Inflammatory macrophage treated with lipopolysaccharide for 1 hour (primary cell): ENCODE measurements at regions not wholly inside any gene's neighbourhood (a gene's known extent, or its start where the extent isn't known, plus 50 kb on each side); places are given as distances from the start of the nearest gene placed in this dataset.
A peak's percentile ranks its signal among the peaks of the same experiment; 100 is the strongest.

ENCODE experiments used
- DNase-seq, 2 donors: peaks; one replicate each; pipeline ENCODE4 v3.0.0-alpha.2; 2020 to 2022

GRCh38 chrX:109934434-109934833 lies 68.5 kb upstream of the TMEM164 start:
- no peak for DNase-seq

GRCh38 chrX:109934935-109935334 lies 68.0 kb upstream of the TMEM164 start:
- no peak for DNase-seq

- DNase-seq = no peak
These were observed 66.8 kb upstream of the TMEM164 start for GRCh38 chrX:109936114-109936513.

GRCh38 chrX:109936598-109936997 lies 66.3 kb upstream of the TMEM164 start:
- no peak for DNase-seq

- DNase-seq = no peak
These were observed 63.4 kb upstream of the TMEM164 start for GRCh38 chrX:109939498-109939897.

GRCh38 chrX:109940411-109940810 lies 62.5 kb upstream of the TMEM164 start:
- no peak for DNase-seq

GRCh38 chrX:109943092-109943739 lies 59.7 kb upstream of the TMEM164 start:
- no peak for DNase-seq

GRCh38 chrX:109943740-109944092 lies 59.2 kb upstream of the TMEM164 start:
- no peak for DNase-seq

- DNase-seq = no peak
These were observed 50.9 kb upstream of the TMEM164 start for GRCh38 chrX:109952050-109952449.

- DNase-seq = peak in 1 of 2 donors; percentile 10
These were observed 49.7 kb upstream of the TMEM164 start for GRCh38 chrX:109952985-109953905.
